ENCODE measurements at regions not wholly inside any gene's neighbourhood (a gene's known extent, or its start where the extent isn't known, plus 50 kb on each side); places are given as distances from the start of the nearest gene placed in this dataset.

- WGBS, 2 experiments (ENCODE audit: low coverage in 1 of 2, low lambda C conversion rate in 2 of 2, missing lambda C conversion rate in 2 of 2) = 91 to 92% methylated on average over 4 of the region's 4 CpGs
- in situ Hi-C loops (cut with MboI) = no loop called here
- H3K9me2 ChIP-seq (ENCODE audit: insufficient read depth) = no peaks in the 10 kb centered on the region
Observed at GRCh38 chr7:46927131-46927810, 654.6 kb downstream of the TNS3 start.

GRCh38 chr7:46916581-46916980 lies 665.3 kb downstream of the TNS3 start:
- no peak for DNase-seq
- H3K4me1 ChIP-seq (ENCODE audit: insufficient read depth) = no peaks in the 10 kb centered on the region
- no peaks in the 10 kb centered on the region for H3K79me2 ChIP-seq (ENCODE audit: insufficient read depth)
- H3K36me3 ChIP-seq (ENCODE audit: low read depth) = no peaks in the 10 kb centered on the region
- H3K4me2 ChIP-seq (ENCODE audit: unreplicated experiment) = no peak overlapping the region
- in situ Hi-C loops (cut with MboI) = no loop called here
- H3K27me3 ChIP-seq (replicated peaks; ENCODE audit: insufficient read depth) = no peaks in the 10 kb centered on the region
- WGBS, 2 experiments (ENCODE audit: low coverage in 1 of 2, low lambda C conversion rate in 2 of 2, missing lambda C conversion rate in 2 of 2) = 69 to 73% methylated on average over 2 of the region's 2 CpGs
- H3K4me3 ChIP-seq = no peak overlapping the region
- H3K9me3 ChIP-seq (ENCODE audit: low read depth) = no peaks in the 10 kb centered on the region
- H3F3A ChIP-seq (ENCODE audit: insufficient read depth) = no peaks in the 10 kb centered on the region
- no peak for TF ChIP-seq EZH2phosphoT487 (IDR thresholded peaks at IDR 0.05; ENCODE audit: insufficient read depth, low read depth)
- no peak for TF ChIP-seq EZH2 (IDR thresholded peaks at IDR 0.05; ENCODE audit: insufficient read depth, poor library complexity, severe bottlenecking)
- no peaks in the 10 kb centered on the region for H3K9me2 ChIP-seq (ENCODE audit: insufficient read depth)
- H3K27ac ChIP-seq = no peak overlapping the region
- no peaks in the 10 kb centered on the region for H4K20me1 ChIP-seq (ENCODE audit: insufficient read depth)
- H2AFZ ChIP-seq = 0 out of 2 replicates have a peak overlapping the region, but pooled peaks have one; percentile 9
- H3K9ac ChIP-seq = no peak overlapping the region

More at GRCh38 chr7:46927131-46927810, 654.6 kb downstream of the TNS3 start:
- Histone ChIP-seq H3K36me3 (ENCODE audit: low read depth) (no peaks in the 10 kb centered on the region), H3K27ac (no peak overlapping the region), H3F3A (ENCODE audit: insufficient read depth) (peaks cover 28% of the 10 kb centered on the region), H3K4me3 (no peak overlapping the region), H4K20me1 (ENCODE audit: insufficient read depth) (no peaks in the 10 kb centered on the region), H3K4me2 (ENCODE audit: unreplicated experiment) (no peak overlapping the region), H3K4me1 (ENCODE audit: insufficient read depth) (peaks cover 30% of the 10 kb centered on the region), H2AFZ (no peak overlapping the region), H3K79me2 (ENCODE audit: insufficient read depth) (no peaks in the 10 kb centered on the region), H3K9me3 (ENCODE audit: low read depth) (no peaks in the 10 kb centered on the region), H3K9ac (no peak overlapping the region), H3K27me3 (replicated peaks; ENCODE audit: insufficient read depth) (no peaks in the 10 kb centered on the region)
- TF ChIP-seq EZH2phosphoT487 (IDR thresholded peaks at IDR 0.05; ENCODE audit: insufficient read depth, low read depth) (no peak), EZH2 (IDR thresholded peaks at IDR 0.05; ENCODE audit: insufficient read depth, poor library complexity, severe bottlenecking) (no peak)
- DNase-seq = no peak

- WGBS, 2 experiments (ENCODE audit: low coverage in 1 of 2, low lambda C conversion rate in 2 of 2, missing lambda C conversion rate in 2 of 2) = 89 to 90% methylated on average over 2 of the region's 2 CpGs
- H3K4me1 ChIP-seq (ENCODE audit: insufficient read depth) = peaks cover 22% of the 10 kb centered on the region
- H2AFZ ChIP-seq = no peak overlapping the region
- no peaks in the 10 kb centered on the region for H3K27me3 ChIP-seq (replicated peaks; ENCODE audit: insufficient read depth)
- H3K79me2 ChIP-seq (ENCODE audit: insufficient read depth) = no peaks in the 10 kb centered on the region
- no peak overlapping the region for H3K27ac ChIP-seq
- no peak overlapping the region for H3K4me3 ChIP-seq
- H4K20me1 ChIP-seq (ENCODE audit: insufficient read depth) = no peaks in the 10 kb centered on the region
- DNase-seq = no peak
- no peaks in the 10 kb centered on the region for H3K9me2 ChIP-seq (ENCODE audit: insufficient read depth)
- in situ Hi-C loops (cut with MboI) = no loop called here
- H3K36me3 ChIP-seq (ENCODE audit: low read depth) = no peaks in the 10 kb centered on the region
- no peaks in the 10 kb centered on the region for H3K9me3 ChIP-seq (ENCODE audit: low read depth)
- peaks cover 20% of the 10 kb centered on the region for H3F3A ChIP-seq (ENCODE audit: insufficient read depth)
- H3K9ac ChIP-seq = no peak overlapping the region
- no peak for TF ChIP-seq EZH2phosphoT487 (IDR thresholded peaks at IDR 0.05; ENCODE audit: insufficient read depth, low read depth)
- TF ChIP-seq EZH2 (IDR thresholded peaks at IDR 0.05; ENCODE audit: insufficient read depth, poor library complexity, severe bottlenecking) = no peak
- H3K4me2 ChIP-seq (ENCODE audit: unreplicated experiment) = no peak overlapping the region
Observed at GRCh38 chr7:46912692-46913091, 669.2 kb downstream of the TNS3 start.

- H3F3A ChIP-seq (ENCODE audit: insufficient read depth) = peaks cover 20% of the 10 kb centered on the region
- TF ChIP-seq EZH2phosphoT487 (IDR thresholded peaks at IDR 0.05; ENCODE audit: insufficient read depth, low read depth) = peak; percentile 77; the same call in 1 of the 2 replicates
- no peak for TF ChIP-seq EZH2 (IDR thresholded peaks at IDR 0.05; ENCODE audit: insufficient read depth, poor library complexity, severe bottlenecking)
- in situ Hi-C loops (cut with MboI) = no loop called here
- no peaks in the 10 kb centered on the region for H3K9me2 ChIP-seq (ENCODE audit: insufficient read depth)
- peak overlapping the region; percentile 34 for H3K9ac ChIP-seq
- no peaks in the 10 kb centered on the region for H3K9me3 ChIP-seq (ENCODE audit: low read depth)
- peak overlapping the region; percentile 82 for H3K27ac ChIP-seq
- peaks cover 22% of the 10 kb centered on the region for H3K4me1 ChIP-seq (ENCODE audit: insufficient read depth)
- H3K4me2 ChIP-seq (ENCODE audit: unreplicated experiment) = peak overlapping the region; percentile 71
- WGBS, 2 experiments (ENCODE audit: low coverage in 1 of 2, low lambda C conversion rate in 2 of 2, missing lambda C conversion rate in 2 of 2) = 1 to 3% methylated on average over 7 of the region's 7 CpGs
- peak overlapping the region; percentile 25 for H3K4me3 ChIP-seq
- H3K79me2 ChIP-seq (ENCODE audit: insufficient read depth) = no peaks in the 10 kb centered on the region
- H2AFZ ChIP-seq = 0 out of 2 replicates have a peak overlapping the region, but pooled peaks have one; percentile 11
- H3K36me3 ChIP-seq (ENCODE audit: low read depth) = no peaks in the 10 kb centered on the region
- no peaks in the 10 kb centered on the region for H4K20me1 ChIP-seq (ENCODE audit: insufficient read depth)
- DNase-seq = peak; percentile 93
- H3K27me3 ChIP-seq (replicated peaks; ENCODE audit: insufficient read depth) = no peaks in the 10 kb centered on the region
Observed at GRCh38 chr7:46909601-46910051, 672.3 kb downstream of the TNS3 start.

All from GM23248 (cell line).